ENCODE measurements at regions not wholly inside any gene's neighbourhood (a gene's known extent, or its start where the extent isn't known, plus 50 kb on each side); places are given as distances from the start of the nearest gene placed in this dataset.
A peak's percentile ranks its signal among the peaks of the same experiment; 100 is the strongest.

DNA sequence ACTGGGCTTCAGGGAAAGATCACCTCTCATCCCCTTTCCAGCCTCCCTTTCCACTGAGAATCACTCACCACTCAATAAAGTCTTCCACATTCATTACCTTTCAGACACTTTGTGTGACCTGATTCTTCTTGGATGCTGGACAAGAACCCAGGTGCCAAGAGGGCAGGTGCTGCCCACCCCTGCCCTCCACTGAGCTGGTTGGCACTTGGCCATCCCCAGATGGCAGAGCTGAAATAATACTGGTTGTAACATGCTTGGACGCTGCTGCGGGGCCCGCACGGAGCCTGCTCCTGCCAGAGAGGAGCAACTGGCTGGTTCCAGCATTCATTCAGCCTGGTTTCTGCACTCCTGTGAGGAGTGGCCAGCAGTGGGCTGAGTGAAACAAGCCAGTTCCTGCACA is 386.7 kb upstream of the CCDC196 start:
- H3K4me1 ChIP-seq (ENCODE audit: insufficient read depth, low read length) = no peaks in the 10 kb centered on the region
- H3K79me2 ChIP-seq (ENCODE audit: insufficient read depth, low read length) = no peaks in the 10 kb centered on the region
- no peaks in the 10 kb centered on the region for H4K20me1 ChIP-seq (ENCODE audit: insufficient read depth, low read length)
- no peak for DNase-seq
- H3K4me2 ChIP-seq (ENCODE audit: insufficient read depth, low read length) = no peak overlapping the region
- peaks cover 3% of the 10 kb centered on the region for H3K27me3 ChIP-seq (ENCODE audit: insufficient read depth, low read length, poor library complexity)
- H3K9ac ChIP-seq (ENCODE audit: low read depth, low read length) = no peak overlapping the region
- TF ChIP-seq, protein P1, sequence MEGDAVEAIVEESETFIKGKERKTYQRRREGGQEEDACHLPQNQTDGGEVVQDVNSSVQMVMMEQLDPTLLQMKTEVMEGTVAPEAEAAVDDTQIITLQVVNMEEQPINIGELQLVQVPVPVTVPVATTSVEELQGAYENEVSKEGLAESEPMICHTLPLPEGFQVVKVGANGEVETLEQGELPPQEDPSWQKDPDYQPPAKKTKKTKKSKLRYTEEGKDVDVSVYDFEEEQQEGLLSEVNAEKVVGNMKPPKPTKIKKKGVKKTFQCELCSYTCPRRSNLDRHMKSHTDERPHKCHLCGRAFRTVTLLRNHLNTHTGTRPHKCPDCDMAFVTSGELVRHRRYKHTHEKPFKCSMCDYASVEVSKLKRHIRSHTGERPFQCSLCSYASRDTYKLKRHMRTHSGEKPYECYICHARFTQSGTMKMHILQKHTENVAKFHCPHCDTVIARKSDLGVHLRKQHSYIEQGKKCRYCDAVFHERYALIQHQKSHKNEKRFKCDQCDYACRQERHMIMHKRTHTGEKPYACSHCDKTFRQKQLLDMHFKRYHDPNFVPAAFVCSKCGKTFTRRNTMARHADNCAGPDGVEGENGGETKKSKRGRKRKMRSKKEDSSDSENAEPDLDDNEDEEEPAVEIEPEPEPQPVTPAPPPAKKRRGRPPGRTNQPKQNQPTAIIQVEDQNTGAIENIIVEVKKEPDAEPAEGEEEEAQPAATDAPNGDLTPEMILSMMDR (IDR thresholded peaks at IDR 0.05; ENCODE audit: borderline replicate concordance, extremely low read depth, low read length, poor library complexity, severe bottlenecking) = no peak
- TF ChIP-seq EZH2 (IDR thresholded peaks at IDR 0.05; ENCODE audit: borderline replicate concordance, low read depth, low read length, severe bottlenecking) = no peak
- no peaks in the 10 kb centered on the region for H3K36me3 ChIP-seq (ENCODE audit: insufficient read depth, low read length)
- H2AFZ ChIP-seq (ENCODE audit: low read depth, low read length) = no peak overlapping the region
- no peak for ATAC-seq (ENCODE audit: insufficient read depth, low read depth)
- H3K27ac ChIP-seq (ENCODE audit: low read length) = no peak overlapping the region
- no peaks in the 10 kb centered on the region for H3K9me3 ChIP-seq (ENCODE audit: insufficient read depth, low read length, severe bottlenecking)
- H3K4me3 ChIP-seq (ENCODE audit: low read depth in 1 of 2, low read length in 2 of 2) = no peak overlapping the region

DNA sequence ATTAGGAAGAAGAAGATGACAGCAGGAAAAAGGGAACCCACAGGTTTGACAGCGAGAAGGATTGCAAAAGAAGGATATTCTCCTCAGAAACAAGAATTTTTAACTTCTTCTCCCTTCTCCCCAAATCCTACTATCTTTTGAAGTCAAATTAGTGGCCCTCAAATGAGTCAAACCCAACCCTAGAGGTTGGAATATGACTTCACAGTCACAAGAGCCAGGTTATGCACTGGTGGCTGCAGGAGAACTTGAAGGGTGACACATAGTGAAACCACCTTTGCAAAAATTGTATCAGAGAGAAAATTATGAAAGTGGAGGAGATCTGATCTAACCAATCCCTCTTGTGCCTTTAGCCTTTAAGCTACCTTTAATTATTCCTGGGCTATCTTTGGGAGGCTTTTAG is 386.2 kb upstream of the CCDC196 start:
- Histone ChIP-seq H3K79me2 (ENCODE audit: insufficient read depth, low read length) (no peaks in the 10 kb centered on the region), H2AFZ (ENCODE audit: low read depth, low read length) (no peak overlapping the region), H3K4me2 (ENCODE audit: insufficient read depth, low read length) (no peak overlapping the region), H3K9me3 (ENCODE audit: insufficient read depth, low read length, severe bottlenecking) (no peaks in the 10 kb centered on the region), H4K20me1 (ENCODE audit: insufficient read depth, low read length) (no peaks in the 10 kb centered on the region), H3K36me3 (ENCODE audit: insufficient read depth, low read length) (no peaks in the 10 kb centered on the region), H3K4me3 (ENCODE audit: low read depth in 1 of 2, low read length in 2 of 2) (no peak overlapping the region), H3K27ac (ENCODE audit: low read length) (no peak overlapping the region), H3K9ac (ENCODE audit: low read depth, low read length) (no peak overlapping the region), H3K27me3 (ENCODE audit: insufficient read depth, low read length, poor library complexity) (peaks cover 3% of the 10 kb centered on the region), H3K4me1 (ENCODE audit: insufficient read depth, low read length) (no peaks in the 10 kb centered on the region)
- TF ChIP-seq EZH2 (IDR thresholded peaks at IDR 0.05; ENCODE audit: borderline replicate concordance, low read depth, low read length, severe bottlenecking) = no peak
- TF ChIP-seq, protein P1 (IDR thresholded peaks at IDR 0.05; ENCODE audit: borderline replicate concordance, extremely low read depth, low read length, poor library complexity, severe bottlenecking) = no peak
- ATAC-seq (ENCODE audit: insufficient read depth, low read depth) (no peak), DNase-seq (no peak)

DNA sequence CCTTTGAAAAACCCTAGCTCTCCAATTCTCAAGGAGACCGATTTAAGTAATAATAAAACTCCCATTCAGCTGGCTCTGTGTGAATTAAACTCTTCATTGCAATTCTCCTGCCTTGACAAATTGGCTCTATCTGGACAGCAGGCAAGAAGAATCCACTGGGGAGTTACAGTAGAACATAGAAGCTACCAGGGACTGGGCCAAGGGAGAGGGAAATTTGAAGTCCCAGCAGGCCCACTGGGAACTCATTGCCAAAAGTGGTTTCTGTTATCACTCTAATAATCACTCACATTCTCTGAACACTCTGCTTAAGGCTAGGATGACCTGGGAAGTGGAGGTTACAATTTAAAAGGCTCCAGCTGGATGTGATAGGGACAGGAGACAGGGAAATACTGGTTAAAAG is 384.5 kb upstream of the CCDC196 start:
- no peak for DNase-seq
- Histone ChIP-seq H4K20me1 (ENCODE audit: insufficient read depth, low read length) (no peaks in the 10 kb centered on the region), H3K27ac (ENCODE audit: low read length) (no peak overlapping the region), H3K9me3 (ENCODE audit: insufficient read depth, low read length, severe bottlenecking) (no peaks in the 10 kb centered on the region), H3K79me2 (ENCODE audit: insufficient read depth, low read length) (no peaks in the 10 kb centered on the region), H3K4me2 (ENCODE audit: insufficient read depth, low read length) (no peak overlapping the region), H3K27me3 (ENCODE audit: insufficient read depth, low read length, poor library complexity) (peaks cover 3% of the 10 kb centered on the region), H3K4me3 (ENCODE audit: low read depth in 1 of 2, low read length in 2 of 2) (no peak overlapping the region), H2AFZ (ENCODE audit: low read depth, low read length) (no peak overlapping the region), H3K36me3 (ENCODE audit: insufficient read depth, low read length) (no peaks in the 10 kb centered on the region), H3K9ac (ENCODE audit: low read depth, low read length) (no peak overlapping the region), H3K4me1 (ENCODE audit: insufficient read depth, low read length) (no peaks in the 10 kb centered on the region)
- ATAC-seq (ENCODE audit: insufficient read depth, low read depth) = no peak
- TF ChIP-seq EZH2 (IDR thresholded peaks at IDR 0.05; ENCODE audit: borderline replicate concordance, low read depth, low read length, severe bottlenecking) = no peak
- TF ChIP-seq, protein P1 (IDR thresholded peaks at IDR 0.05; ENCODE audit: borderline replicate concordance, extremely low read depth, low read length, poor library complexity, severe bottlenecking) = no peak

DNA sequence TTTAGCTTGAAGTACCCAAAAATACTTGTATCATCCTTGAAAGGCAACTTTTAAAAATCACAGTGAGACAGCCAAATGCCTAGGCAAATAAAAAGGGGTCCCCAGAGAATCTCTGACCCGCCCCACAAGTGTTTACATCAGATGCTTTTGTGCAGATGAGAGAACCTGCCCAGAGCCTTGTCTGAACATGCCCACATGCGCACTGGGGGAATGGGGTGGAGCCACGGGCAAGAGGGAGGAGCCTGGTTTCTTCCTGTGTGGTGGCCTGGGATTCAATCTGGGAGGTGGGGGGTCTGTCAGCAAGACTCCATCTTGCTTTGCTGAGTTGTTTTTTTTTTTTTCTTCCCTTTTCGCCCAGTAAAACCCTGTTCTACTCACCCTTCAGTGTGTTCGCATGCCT is 381.7 kb upstream of the CCDC196 start:
- Histone ChIP-seq H3K27me3 (ENCODE audit: insufficient read depth, low read length, poor library complexity) (no peaks in the 10 kb centered on the region), H3K4me1 (ENCODE audit: insufficient read depth, low read length) (no peaks in the 10 kb centered on the region), H3K79me2 (ENCODE audit: insufficient read depth, low read length) (no peaks in the 10 kb centered on the region), H3K36me3 (ENCODE audit: insufficient read depth, low read length) (no peaks in the 10 kb centered on the region), H3K4me3 (ENCODE audit: low read depth in 1 of 2, low read length in 2 of 2) (no peak overlapping the region), H2AFZ (ENCODE audit: low read depth, low read length) (no peak overlapping the region), H3K27ac (ENCODE audit: low read length) (no peak overlapping the region), H3K9ac (ENCODE audit: low read depth, low read length) (no peak overlapping the region), H3K4me2 (ENCODE audit: insufficient read depth, low read length) (no peak overlapping the region), H4K20me1 (ENCODE audit: insufficient read depth, low read length) (no peaks in the 10 kb centered on the region), H3K9me3 (ENCODE audit: insufficient read depth, low read length, severe bottlenecking) (no peaks in the 10 kb centered on the region)
- peak; percentile 58 for DNase-seq
- TF ChIP-seq, protein P1 (IDR thresholded peaks at IDR 0.05; ENCODE audit: borderline replicate concordance, extremely low read depth, low read length, poor library complexity, severe bottlenecking) = no peak
- TF ChIP-seq EZH2 (IDR thresholded peaks at IDR 0.05; ENCODE audit: borderline replicate concordance, low read depth, low read length, severe bottlenecking) = no peak
- peak; percentile 62; the same call in 2 of the 3 replicates for ATAC-seq (ENCODE audit: insufficient read depth, low read depth)
